ENCODE measurements at regions not wholly inside any gene's neighbourhood (a gene's known extent, or its start where the extent isn't known, plus 50 kb on each side); places are given as distances from the start of the nearest gene placed in this dataset.

GRCh38 chr16:59759296-59759695 lies 1025.2 kb upstream of the GOT2 start:
- in situ Hi-C loops (cut with HindIII; ENCODE audit: low pct_unique_long_range_greater_than_20kb, low sequenced_read_pairs), result no loop called here

DNA sequence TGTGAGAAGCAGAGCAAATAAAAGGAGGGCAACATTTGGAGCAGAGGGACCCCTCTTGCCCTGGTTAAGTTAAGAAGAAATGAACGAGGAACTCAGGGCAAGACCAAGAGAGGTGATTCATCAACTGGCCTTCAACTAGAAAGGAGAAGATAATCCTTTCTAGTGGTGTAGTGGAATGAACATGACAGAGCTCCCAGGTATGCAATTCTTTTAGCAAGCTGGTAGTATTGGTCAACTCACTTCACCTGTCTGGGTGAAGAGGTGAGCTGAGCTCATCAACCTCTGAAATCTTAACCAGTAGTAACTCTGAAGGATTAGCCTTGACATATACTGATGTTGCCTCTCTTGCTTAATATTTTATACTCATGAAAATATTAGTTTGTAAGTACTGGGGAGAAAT lies 1024.7 kb upstream of the GOT2 start:
- no peak for DNase-seq (ENCODE audit: low read depth, low spot score)
- TF ChIP-seq POLR2AphosphoS5 (IDR thresholded peaks at IDR 0.05; ENCODE audit: low read depth, low read length) (no peak), SIN3A (IDR thresholded peaks at IDR 0.05; ENCODE audit: borderline replicate concordance, insufficient read depth, low read depth, low read length) (no peak), TCF7L2 (IDR thresholded peaks at IDR 0.05; ENCODE audit: low read depth, low read length) (no peak)
- TF ChIP-seq, protein P1, sequence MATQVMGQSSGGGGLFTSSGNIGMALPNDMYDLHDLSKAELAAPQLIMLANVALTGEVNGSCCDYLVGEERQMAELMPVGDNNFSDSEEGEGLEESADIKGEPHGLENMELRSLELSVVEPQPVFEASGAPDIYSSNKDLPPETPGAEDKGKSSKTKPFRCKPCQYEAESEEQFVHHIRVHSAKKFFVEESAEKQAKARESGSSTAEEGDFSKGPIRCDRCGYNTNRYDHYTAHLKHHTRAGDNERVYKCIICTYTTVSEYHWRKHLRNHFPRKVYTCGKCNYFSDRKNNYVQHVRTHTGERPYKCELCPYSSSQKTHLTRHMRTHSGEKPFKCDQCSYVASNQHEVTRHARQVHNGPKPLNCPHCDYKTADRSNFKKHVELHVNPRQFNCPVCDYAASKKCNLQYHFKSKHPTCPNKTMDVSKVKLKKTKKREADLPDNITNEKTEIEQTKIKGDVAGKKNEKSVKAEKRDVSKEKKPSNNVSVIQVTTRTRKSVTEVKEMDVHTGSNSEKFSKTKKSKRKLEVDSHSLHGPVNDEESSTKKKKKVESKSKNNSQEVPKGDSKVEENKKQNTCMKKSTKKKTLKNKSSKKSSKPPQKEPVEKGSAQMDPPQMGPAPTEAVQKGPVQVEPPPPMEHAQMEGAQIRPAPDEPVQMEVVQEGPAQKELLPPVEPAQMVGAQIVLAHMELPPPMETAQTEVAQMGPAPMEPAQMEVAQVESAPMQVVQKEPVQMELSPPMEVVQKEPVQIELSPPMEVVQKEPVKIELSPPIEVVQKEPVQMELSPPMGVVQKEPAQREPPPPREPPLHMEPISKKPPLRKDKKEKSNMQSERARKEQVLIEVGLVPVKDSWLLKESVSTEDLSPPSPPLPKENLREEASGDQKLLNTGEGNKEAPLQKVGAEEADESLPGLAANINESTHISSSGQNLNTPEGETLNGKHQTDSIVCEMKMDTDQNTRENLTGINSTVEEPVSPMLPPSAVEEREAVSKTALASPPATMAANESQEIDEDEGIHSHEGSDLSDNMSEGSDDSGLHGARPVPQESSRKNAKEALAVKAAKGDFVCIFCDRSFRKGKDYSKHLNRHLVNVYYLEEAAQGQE (IDR thresholded peaks at IDR 0.05; ENCODE audit: insufficient read depth in 1 of 2, low read depth in 2 of 2, low read length in 1 of 2), result no peak
- TF ChIP-seq, protein P2, sequence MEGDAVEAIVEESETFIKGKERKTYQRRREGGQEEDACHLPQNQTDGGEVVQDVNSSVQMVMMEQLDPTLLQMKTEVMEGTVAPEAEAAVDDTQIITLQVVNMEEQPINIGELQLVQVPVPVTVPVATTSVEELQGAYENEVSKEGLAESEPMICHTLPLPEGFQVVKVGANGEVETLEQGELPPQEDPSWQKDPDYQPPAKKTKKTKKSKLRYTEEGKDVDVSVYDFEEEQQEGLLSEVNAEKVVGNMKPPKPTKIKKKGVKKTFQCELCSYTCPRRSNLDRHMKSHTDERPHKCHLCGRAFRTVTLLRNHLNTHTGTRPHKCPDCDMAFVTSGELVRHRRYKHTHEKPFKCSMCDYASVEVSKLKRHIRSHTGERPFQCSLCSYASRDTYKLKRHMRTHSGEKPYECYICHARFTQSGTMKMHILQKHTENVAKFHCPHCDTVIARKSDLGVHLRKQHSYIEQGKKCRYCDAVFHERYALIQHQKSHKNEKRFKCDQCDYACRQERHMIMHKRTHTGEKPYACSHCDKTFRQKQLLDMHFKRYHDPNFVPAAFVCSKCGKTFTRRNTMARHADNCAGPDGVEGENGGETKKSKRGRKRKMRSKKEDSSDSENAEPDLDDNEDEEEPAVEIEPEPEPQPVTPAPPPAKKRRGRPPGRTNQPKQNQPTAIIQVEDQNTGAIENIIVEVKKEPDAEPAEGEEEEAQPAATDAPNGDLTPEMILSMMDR (IDR thresholded peaks at IDR 0.05), result no peak
- Histone ChIP-seq H3K27me3 (ENCODE audit: control insufficient read depth, insufficient read depth, low read length) (no peaks in the 10 kb centered on the region), H3K27ac (ENCODE audit: low read length) (no peak overlapping the region), H3K4me1 (ENCODE audit: control insufficient read depth, insufficient read depth, low read length) (no peaks in the 10 kb centered on the region), H3K36me3 (ENCODE audit: control insufficient read depth, insufficient read depth, low read length) (no peaks in the 10 kb centered on the region), H3K4me3 (ENCODE audit: low read depth in 2 of 2, low read length in 2 of 2) (no peak overlapping the region), H3K9me3 (ENCODE audit: control insufficient read depth, insufficient read depth, low read depth, low read length) (no peaks in the 10 kb centered on the region)
- CTCF ChIA-PET, result no interaction called here
- BruUV-seq (replicated peaks), result no TSS peak
- in situ Hi-C loops (cut with HindIII; ENCODE audit: low pct_unique_long_range_greater_than_20kb, low sequenced_read_pairs) (no loop called here), intact Hi-C loops (cut with micrococcal nuclease; ENCODE audit: unreplicated experiment) (no loop called here)
- ATAC-seq, result no peak
- POLR2A ChIA-PET, result no interaction called here

More at GRCh38 chr16:59759296-59759695, 1025.2 kb upstream of the GOT2 start:
- intact Hi-C loops (cut with micrococcal nuclease; ENCODE audit: unreplicated experiment), result no loop called here
- H3K4me1 ChIP-seq (ENCODE audit: control insufficient read depth, insufficient read depth, low read length), result no peaks in the 10 kb centered on the region
- DNase-seq (ENCODE audit: low read depth, low spot score), result no peak
- TF ChIP-seq, protein P1 (IDR thresholded peaks at IDR 0.05; ENCODE audit: insufficient read depth in 1 of 2, low read depth in 2 of 2, low read length in 1 of 2), result no peak
- TF ChIP-seq POLR2AphosphoS5 (IDR thresholded peaks at IDR 0.05; ENCODE audit: low read depth, low read length), result no peak
- TF ChIP-seq, protein P2 (IDR thresholded peaks at IDR 0.05), result no peak
- TF ChIP-seq SIN3A (IDR thresholded peaks at IDR 0.05; ENCODE audit: borderline replicate concordance, insufficient read depth, low read depth, low read length), result no peak
- TF ChIP-seq TCF7L2 (IDR thresholded peaks at IDR 0.05; ENCODE audit: low read depth, low read length), result no peak
- no peaks in the 10 kb centered on the region for H3K9me3 ChIP-seq (ENCODE audit: control insufficient read depth, insufficient read depth, low read depth, low read length)
- no peak overlapping the region for H3K27ac ChIP-seq (ENCODE audit: low read length)
- ChIA-PET CTCF (no interaction called here), POLR2A (no interaction called here)
- no TSS peak for BruUV-seq (replicated peaks)
- no peaks in the 10 kb centered on the region for H3K27me3 ChIP-seq (ENCODE audit: control insufficient read depth, insufficient read depth, low read length)
- H3K36me3 ChIP-seq (ENCODE audit: control insufficient read depth, insufficient read depth, low read length), result no peaks in the 10 kb centered on the region
- H3K4me3 ChIP-seq (ENCODE audit: low read depth in 2 of 2, low read length in 2 of 2), result no peak overlapping the region
- no peak for ATAC-seq

Measured in Panc1 (cell line).